HepG2 (cell line): ENCODE measurements at regions not wholly inside any gene's neighbourhood (a gene's known extent, or its start where the extent isn't known, plus 50 kb on each side); places are given as distances from the start of the nearest gene placed in this dataset.

ENCODE experiments used
- ARID3A ChIP-seq: IDR thresholded peaks from 2 replicates; pipeline ENCODE4 v1.6.1; 2012; ENCODE audit warnings: low read depth, low read length, improper control_type of control experiment
- MAF1 ChIP-seq: sonication (generic); formaldehyde crosslinking; IDR thresholded peaks from 2 replicates; pipeline ENCODE4 v1.5.0; 2020; ENCODE audit warnings: missing genetic modification reagents, borderline replicate concordance
- ZFP91 ChIP-seq: sonication (generic); formaldehyde crosslinking; IDR thresholded peaks from 2 replicates; pipeline ENCODE4 v1.9.0; 2022; ENCODE audit warnings: missing genetic modification reagents, mild to moderate bottlenecking, borderline replicate concordance
- ZNF136 ChIP-seq: sonication (generic); formaldehyde crosslinking; IDR thresholded peaks from 2 replicates; pipeline ENCODE4 v1.8.1; 2022; ENCODE audit warnings: low read depth, mild to moderate bottlenecking, moderate library complexity, missing genetic modification reagents
- ZNF160 ChIP-seq: sonication (generic); formaldehyde crosslinking; IDR thresholded peaks from 2 replicates; pipeline ENCODE4 v1.8.0; 2022; ENCODE audit warnings: mild to moderate bottlenecking, inconsistent platforms, missing genetic modification reagents
- ZNF225 ChIP-seq: sonication (generic); formaldehyde crosslinking; IDR thresholded peaks from 2 replicates; pipeline ENCODE4 v1.4.0; 2020; ENCODE audit warnings: mild to moderate bottlenecking, missing genetic modification reagents
- TF ChIP-seq, protein P1 (sequence below): sonication (generic); formaldehyde crosslinking; IDR thresholded peaks from 2 replicates; pipeline ENCODE4 v1.4.0; 2020; ENCODE audit warnings: missing genetic modification reagents, borderline replicate concordance
- TF ChIP-seq, protein P2 (sequence below): conservative IDR thresholded peaks from 2 replicates; pipeline ENCODE4 v1.6.1; 2018; ENCODE audit warnings: missing genetic modification reagents
- TF ChIP-seq, protein P3 (sequence below): sonication (generic); formaldehyde crosslinking; IDR thresholded peaks from 2 replicates; pipeline ENCODE4 v1.4.0; 2020; ENCODE audit warnings: missing genetic modification reagents

- TF ChIP-seq, protein P1, sequence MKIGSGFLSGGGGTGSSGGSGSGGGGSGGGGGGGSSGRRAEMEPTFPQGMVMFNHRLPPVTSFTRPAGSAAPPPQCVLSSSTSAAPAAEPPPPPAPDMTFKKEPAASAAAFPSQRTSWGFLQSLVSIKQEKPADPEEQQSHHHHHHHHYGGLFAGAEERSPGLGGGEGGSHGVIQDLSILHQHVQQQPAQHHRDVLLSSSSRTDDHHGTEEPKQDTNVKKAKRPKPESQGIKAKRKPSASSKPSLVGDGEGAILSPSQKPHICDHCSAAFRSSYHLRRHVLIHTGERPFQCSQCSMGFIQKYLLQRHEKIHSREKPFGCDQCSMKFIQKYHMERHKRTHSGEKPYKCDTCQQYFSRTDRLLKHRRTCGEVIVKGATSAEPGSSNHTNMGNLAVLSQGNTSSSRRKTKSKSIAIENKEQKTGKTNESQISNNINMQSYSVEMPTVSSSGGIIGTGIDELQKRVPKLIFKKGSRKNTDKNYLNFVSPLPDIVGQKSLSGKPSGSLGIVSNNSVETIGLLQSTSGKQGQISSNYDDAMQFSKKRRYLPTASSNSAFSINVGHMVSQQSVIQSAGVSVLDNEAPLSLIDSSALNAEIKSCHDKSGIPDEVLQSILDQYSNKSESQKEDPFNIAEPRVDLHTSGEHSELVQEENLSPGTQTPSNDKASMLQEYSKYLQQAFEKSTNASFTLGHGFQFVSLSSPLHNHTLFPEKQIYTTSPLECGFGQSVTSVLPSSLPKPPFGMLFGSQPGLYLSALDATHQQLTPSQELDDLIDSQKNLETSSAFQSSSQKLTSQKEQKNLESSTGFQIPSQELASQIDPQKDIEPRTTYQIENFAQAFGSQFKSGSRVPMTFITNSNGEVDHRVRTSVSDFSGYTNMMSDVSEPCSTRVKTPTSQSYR (CRISPR knock-in tag), result no peak
- TF ChIP-seq ZNF136 (no peak), ZFP91 (CRISPR knock-in tag) (no peak), ZNF160 (no peak), ARID3A (no peak), ZNF225 (CRISPR knock-in tag) (no peak), MAF1 (CRISPR knock-in tag) (no peak)
- TF ChIP-seq, protein P2, sequence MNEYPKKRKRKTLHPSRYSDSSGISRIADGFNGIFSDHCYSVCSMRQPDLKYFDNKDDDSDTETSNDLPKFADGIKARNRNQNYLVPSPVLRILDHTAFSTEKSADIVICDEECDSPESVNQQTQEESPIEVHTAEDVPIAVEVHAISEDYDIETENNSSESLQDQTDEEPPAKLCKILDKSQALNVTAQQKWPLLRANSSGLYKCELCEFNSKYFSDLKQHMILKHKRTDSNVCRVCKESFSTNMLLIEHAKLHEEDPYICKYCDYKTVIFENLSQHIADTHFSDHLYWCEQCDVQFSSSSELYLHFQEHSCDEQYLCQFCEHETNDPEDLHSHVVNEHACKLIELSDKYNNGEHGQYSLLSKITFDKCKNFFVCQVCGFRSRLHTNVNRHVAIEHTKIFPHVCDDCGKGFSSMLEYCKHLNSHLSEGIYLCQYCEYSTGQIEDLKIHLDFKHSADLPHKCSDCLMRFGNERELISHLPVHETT (CRISPR knock-in tag), result no peak
- TF ChIP-seq, protein P3, sequence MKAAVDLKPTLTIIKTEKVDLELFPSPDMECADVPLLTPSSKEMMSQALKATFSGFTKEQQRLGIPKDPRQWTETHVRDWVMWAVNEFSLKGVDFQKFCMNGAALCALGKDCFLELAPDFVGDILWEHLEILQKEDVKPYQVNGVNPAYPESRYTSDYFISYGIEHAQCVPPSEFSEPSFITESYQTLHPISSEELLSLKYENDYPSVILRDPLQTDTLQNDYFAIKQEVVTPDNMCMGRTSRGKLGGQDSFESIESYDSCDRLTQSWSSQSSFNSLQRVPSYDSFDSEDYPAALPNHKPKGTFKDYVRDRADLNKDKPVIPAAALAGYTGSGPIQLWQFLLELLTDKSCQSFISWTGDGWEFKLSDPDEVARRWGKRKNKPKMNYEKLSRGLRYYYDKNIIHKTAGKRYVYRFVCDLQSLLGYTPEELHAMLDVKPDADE (CRISPR knock-in tag), result no peak
- TF ChIP-seq, all 625 proteins: peak for 0
Measured at GRCh38 chr1:36715797-36716196, 233.1 kb upstream of the CSF3R start (continued).
